ENCODE measurements at regions not wholly inside any gene's neighbourhood (a gene's known extent, or its start where the extent isn't known, plus 50 kb on each side); places are given as distances from the start of the nearest gene placed in this dataset.

DNA sequence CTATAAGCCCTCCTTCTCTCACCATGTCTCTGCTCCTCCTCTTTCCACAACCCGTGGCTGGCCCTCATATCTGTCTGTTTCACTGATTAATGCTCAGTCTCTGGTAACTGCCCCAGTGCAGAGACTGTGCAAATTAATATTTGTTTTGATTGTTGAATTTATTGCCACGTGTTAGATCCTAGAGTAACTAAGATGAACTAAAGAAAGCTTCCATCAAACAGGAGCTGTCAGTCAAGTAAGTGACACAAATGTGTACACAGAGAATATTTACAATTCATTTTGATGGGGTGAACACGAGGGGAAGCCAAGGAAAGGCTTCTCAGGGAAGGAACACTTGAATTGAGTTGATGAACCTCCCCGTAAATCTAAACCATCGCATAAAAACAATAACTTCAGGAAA lies 182.5 kb downstream of the BAMBI start:
- DNase-seq (ENCODE audit: low spot score in 2 of 2) = no peak
- intact Hi-C loops (cut with DNase I; ENCODE audit: low total_unique reads) = no loop called here
- H3K4me3 ChIP-seq (ENCODE audit: low read depth, poor library complexity, severe bottlenecking) = no peak overlapping the region
- 67 to 70% methylated on average over 5 of the region's 5 CpGs for WGBS, 2 donors
- TF ChIP-seq POLR2A (IDR thresholded peaks at IDR 0.05) = no peak
- TF ChIP-seq, protein P1, sequence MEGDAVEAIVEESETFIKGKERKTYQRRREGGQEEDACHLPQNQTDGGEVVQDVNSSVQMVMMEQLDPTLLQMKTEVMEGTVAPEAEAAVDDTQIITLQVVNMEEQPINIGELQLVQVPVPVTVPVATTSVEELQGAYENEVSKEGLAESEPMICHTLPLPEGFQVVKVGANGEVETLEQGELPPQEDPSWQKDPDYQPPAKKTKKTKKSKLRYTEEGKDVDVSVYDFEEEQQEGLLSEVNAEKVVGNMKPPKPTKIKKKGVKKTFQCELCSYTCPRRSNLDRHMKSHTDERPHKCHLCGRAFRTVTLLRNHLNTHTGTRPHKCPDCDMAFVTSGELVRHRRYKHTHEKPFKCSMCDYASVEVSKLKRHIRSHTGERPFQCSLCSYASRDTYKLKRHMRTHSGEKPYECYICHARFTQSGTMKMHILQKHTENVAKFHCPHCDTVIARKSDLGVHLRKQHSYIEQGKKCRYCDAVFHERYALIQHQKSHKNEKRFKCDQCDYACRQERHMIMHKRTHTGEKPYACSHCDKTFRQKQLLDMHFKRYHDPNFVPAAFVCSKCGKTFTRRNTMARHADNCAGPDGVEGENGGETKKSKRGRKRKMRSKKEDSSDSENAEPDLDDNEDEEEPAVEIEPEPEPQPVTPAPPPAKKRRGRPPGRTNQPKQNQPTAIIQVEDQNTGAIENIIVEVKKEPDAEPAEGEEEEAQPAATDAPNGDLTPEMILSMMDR (IDR thresholded peaks at IDR 0.05) = no peak

GRCh38 chr10:28862219-28862618 lies 184.9 kb downstream of the BAMBI start:
- TF ChIP-seq POLR2A (IDR thresholded peaks at IDR 0.05) = no peak
- TF ChIP-seq, protein P1 (IDR thresholded peaks at IDR 0.05) = no peak
- 85 to 88% methylated on average over 2 of the region's 2 CpGs for WGBS, 2 donors
- intact Hi-C loops (cut with DNase I; ENCODE audit: low total_unique reads) = no loop called here
- DNase-seq (ENCODE audit: low spot score in 2 of 2) = no peak
- no peak overlapping the region for H3K4me3 ChIP-seq (ENCODE audit: low read depth, poor library complexity, severe bottlenecking)

DNA sequence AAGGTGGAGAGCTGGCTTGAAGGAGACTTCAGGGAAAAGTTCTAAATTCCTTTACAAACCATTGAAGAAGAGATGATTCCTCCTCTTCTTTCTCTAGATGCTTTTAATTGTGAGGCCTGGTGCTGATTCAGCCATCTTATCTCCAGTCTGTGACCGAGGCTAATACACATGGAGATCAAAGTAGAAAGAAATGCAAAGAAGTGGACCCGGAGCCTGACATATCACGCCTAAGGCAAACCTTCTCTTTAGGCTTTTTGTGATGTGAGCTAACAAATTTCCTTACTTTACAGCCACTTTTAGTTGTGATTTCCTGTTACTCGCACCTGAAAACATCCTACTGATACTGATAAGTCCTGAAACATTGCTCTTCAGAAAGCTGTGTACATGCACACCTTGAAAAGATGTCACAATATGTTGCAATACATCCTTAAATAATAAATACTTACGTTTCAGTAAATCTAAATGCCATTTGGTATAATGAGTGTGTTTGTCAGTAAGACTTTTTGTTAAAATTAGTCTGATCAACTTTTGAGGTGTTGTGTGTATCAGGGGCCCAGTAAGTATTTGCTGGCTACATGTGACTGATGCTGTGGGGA lies 192.4 kb downstream of the BAMBI start:
- no peak for TF ChIP-seq POLR2A (IDR thresholded peaks at IDR 0.05)
- TF ChIP-seq, protein P1 (IDR thresholded peaks at IDR 0.05) = no peak
- 70 to 76% methylated on average over 5 of the region's 5 CpGs for WGBS, 2 donors
- H3K4me3 ChIP-seq (ENCODE audit: low read depth, poor library complexity, severe bottlenecking) = no peak overlapping the region
- no peak for DNase-seq (ENCODE audit: low spot score in 2 of 2)
- intact Hi-C loops (cut with DNase I; ENCODE audit: low total_unique reads) = no loop called here

- intact Hi-C loops (cut with DNase I; ENCODE audit: low total_unique reads) = no loop called here
- TF ChIP-seq, protein P1 (IDR thresholded peaks at IDR 0.05) = no peak
- no peak for TF ChIP-seq POLR2A (IDR thresholded peaks at IDR 0.05)
- no peak for DNase-seq (ENCODE audit: low spot score in 2 of 2)
- WGBS, 2 donors = 88 to 90% methylated on average over 4 of the region's 4 CpGs
- no peak overlapping the region for H3K4me3 ChIP-seq (ENCODE audit: low read depth, poor library complexity, severe bottlenecking)
Observed at GRCh38 chr10:28871665-28872064, 194.3 kb downstream of the BAMBI start.

DNA sequence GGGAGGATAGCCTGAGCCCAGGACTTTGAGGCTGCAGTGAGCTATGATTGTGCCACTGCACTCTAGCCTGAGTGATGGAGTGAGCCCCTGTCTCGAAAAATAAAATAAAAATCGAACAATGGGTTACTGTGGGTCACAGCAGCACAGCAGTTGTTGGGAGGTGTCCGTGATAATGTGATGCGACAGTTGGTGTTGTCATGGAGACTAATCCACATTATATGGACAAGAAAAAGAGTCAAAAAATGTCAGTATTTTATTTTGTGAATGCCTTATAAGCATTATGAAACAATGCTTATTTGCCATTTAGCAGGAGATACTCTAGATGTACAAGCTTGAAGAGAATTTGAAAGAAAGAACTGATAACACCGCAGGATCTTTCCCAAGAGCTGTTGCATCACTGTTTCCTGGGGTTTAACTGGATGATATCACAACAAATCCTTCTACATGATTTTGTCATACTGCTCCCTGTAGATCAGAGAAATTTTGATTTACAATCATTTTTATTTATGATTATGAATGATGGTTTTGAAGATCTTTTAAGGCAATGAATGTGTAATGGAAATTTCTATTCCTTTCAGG lies 195.4 kb downstream of the BAMBI start:
- 84 to 88% methylated on average over 5 of the region's 5 CpGs for WGBS, 2 donors
- TF ChIP-seq, protein P1 (IDR thresholded peaks at IDR 0.05) = no peak
- no peak for TF ChIP-seq POLR2A (IDR thresholded peaks at IDR 0.05)
- intact Hi-C loops (cut with DNase I; ENCODE audit: low total_unique reads) = no loop called here
- H3K4me3 ChIP-seq (ENCODE audit: low read depth, poor library complexity, severe bottlenecking) = no peak overlapping the region
- DNase-seq (ENCODE audit: low spot score in 2 of 2) = no peak

- TF ChIP-seq, protein P1 (IDR thresholded peaks at IDR 0.05) = no peak
- TF ChIP-seq POLR2A (IDR thresholded peaks at IDR 0.05) = no peak
- intact Hi-C loops (cut with DNase I; ENCODE audit: low total_unique reads) = no loop called here
- H3K4me3 ChIP-seq (ENCODE audit: low read depth, poor library complexity, severe bottlenecking) = no peak overlapping the region
- WGBS, 2 donors = 80 to 86% methylated on average over 4 of the region's 4 CpGs
- DNase-seq (ENCODE audit: low spot score in 2 of 2) = no peak
Observed at GRCh38 chr10:28873540-28873939, 196.2 kb downstream of the BAMBI start.

All from lower leg skin (tissue), 4 donors.